HCT116 (cell line): ENCODE measurements at regions not wholly inside any gene's neighbourhood (a gene's known extent, or its start where the extent isn't known, plus 50 kb on each side); places are given as distances from the start of the nearest gene placed in this dataset.

Experiments used
- ATAC-seq: fragments of 200-7000 bp; cut with Tn5 transposase; 2 replicates; pipeline ENCODE4 v1.9.1; 2020; ENCODE audit warnings: mild to moderate bottlenecking, moderate library complexity
- BruUV-seq: library from RNA; stranded (reverse); fragments of 400-500 nt; replicated peaks from 2 replicates; lab custom pipeline; 2021; lab: Mats Ljungman, UMichigan
- CTCF ChIA-PET: fragments of 300-600 bp; sonication (Branson Sonifier 250); formaldehyde crosslinking; loops from one replicate; lab custom pipeline; 2021; ENCODE audit warnings: antibody characterized with exemption; lab: Charles Lee
- POLR2A ChIA-PET: fragments of 300-600, 350-600 bp; sonication (Branson Sonifier 250); formaldehyde crosslinking; loops from one replicate; lab custom pipeline; 2021; ENCODE audit warnings: antibody characterized with exemption; lab: Charles Lee
- RAD21 ChIA-PET, 2 experiments: fragments of 300-600 bp; sonication (Branson Sonifier 250); formaldehyde crosslinking; loops; one replicate each; lab custom pipeline; 2023; ENCODE audit warnings: low total read pairs in 2 of 2; ENCODE audit not compliant: uncharacterized antibody in 2 of 2, unreplicated experiment in 2 of 2, low non-redundant PET in 1 of 2; lab: Charles Lee
- DNase-seq: peaks from one replicate; pipeline ENCODE4 v3.0.0-alpha.2; 2010; ENCODE audit warnings: low read depth, low spot score
- H2AFZ ChIP-seq: fragments of 200-600 bp; shearing (Covaris generic), sonication (generic); 2 replicates; pipeline ENCODE4 v1.6.1; 2017; ENCODE audit warnings: low read depth, mixed run types, mixed read lengths, antibody characterized with exemption, low read length; ENCODE audit not compliant: poor library complexity, severe bottlenecking
- H3K27ac ChIP-seq: 2 replicates; pipeline ENCODE4 v1.5.1; 2012; ENCODE audit warnings: low read depth, low read length
- H3K27me3 ChIP-seq: fragments of 200-600 bp; sonication (generic); 2 replicates; pipeline ENCODE4 v1.6.1; 2016; ENCODE audit warnings: mixed run types, low read length, mixed read lengths; ENCODE audit not compliant: insufficient read depth
- H3K36me3 ChIP-seq, 2 experiments: fragments of 200-500 bp in 1 of 2; fragments of 200-600 bp in 1 of 2; sonication (Bioruptor generic) in 1 of 2; sonication (generic) in 1 of 2; 2 replicates each; pipeline versions ENCODE4 v1.5.1 to v1.6.1; 2014 to 2016; ENCODE audit warnings: low read length in 2 of 2, inconsistent platforms in 1 of 2, mixed read lengths in 1 of 2, mixed run types in 1 of 2; ENCODE audit not compliant: insufficient read depth in 2 of 2, control insufficient read depth in 1 of 2
- H3K4me1 ChIP-seq, 2 experiments: fragments of 200-600 bp in 1 of 2; sonication (generic) in 1 of 2; 2 replicates each; pipeline versions ENCODE4 v1.5.1 to v1.6.1; 2012 to 2017; ENCODE audit warnings: low read length in 2 of 2, inconsistent platforms in 1 of 2, mild to moderate bottlenecking in 1 of 2, mixed read lengths in 1 of 2, mixed run types in 1 of 2, moderate library complexity in 1 of 2; ENCODE audit not compliant: insufficient read depth in 2 of 2, control insufficient read depth in 1 of 2
- H3K4me2 ChIP-seq: fragments of 200-600 bp; sonication (generic); 2 replicates; pipeline ENCODE4 v1.6.1; 2017; ENCODE audit warnings: mixed run types, low read length, mixed read lengths
- H3K4me3 ChIP-seq, 2 experiments: fragments of 200-600 bp in 1 of 2; sonication (generic) in 1 of 2; replicated peaks in 1 of 2; 2 replicates each; pipeline ENCODE4 v1.5.1; 2011 to 2016; ENCODE audit warnings: low read length in 2 of 2, control low read depth in 1 of 2, low read depth in 1 of 2, mild to moderate bottlenecking in 1 of 2, mixed read lengths in 1 of 2, mixed run types in 1 of 2
- H3K79me2 ChIP-seq: fragments of 200-600 bp; sonication (generic); 2 replicates; pipeline ENCODE4 v1.6.1; 2017; ENCODE audit warnings: mild to moderate bottlenecking, mixed run types, low read length, moderate library complexity, mixed read lengths; ENCODE audit not compliant: insufficient read depth
- H3K9ac ChIP-seq: fragments of 200-600 bp; sonication (generic); 2 replicates; pipeline ENCODE4 v1.6.1; 2016; ENCODE audit warnings: low read length, mixed read lengths
- H3K9me2 ChIP-seq: fragments of 200-600 bp; sonication (generic), shearing (Covaris generic); 2 replicates; pipeline ENCODE4 v1.6.1; 2017; ENCODE audit warnings: mixed run types, mild to moderate bottlenecking, moderate library complexity; ENCODE audit not compliant: insufficient read depth
- H3K9me3 ChIP-seq, 2 experiments: fragments of 200-500 bp in 1 of 2; fragments of 200-600 bp in 1 of 2; sonication (Bioruptor generic) in 1 of 2; sonication (generic) in 1 of 2; 2 replicates each; pipeline ENCODE4 v1.6.1; 2014 to 2017; ENCODE audit warnings: low read length in 2 of 2, mixed read lengths in 2 of 2, inconsistent platforms in 1 of 2, low read depth in 1 of 2, mild to moderate bottlenecking in 1 of 2, mixed run types in 1 of 2, moderate library complexity in 1 of 2; ENCODE audit not compliant: control insufficient read depth in 1 of 2, insufficient read depth in 1 of 2
- H4K20me1 ChIP-seq: fragments of 200-600 bp; sonication (generic), shearing (Covaris generic); 2 replicates; pipeline ENCODE4 v1.6.1; 2017; ENCODE audit warnings: mixed run types, mild to moderate bottlenecking, moderate library complexity; ENCODE audit not compliant: insufficient read depth
- CBX3 ChIP-seq: IDR thresholded peaks from 2 replicates; pipeline ENCODE4 v1.6.1; 2012; ENCODE audit warnings: low read depth
- CEBPB ChIP-seq: IDR thresholded peaks from 2 replicates; pipeline ENCODE4 v1.6.1; 2012; ENCODE audit warnings: low read depth
- EGR1 ChIP-seq: IDR thresholded peaks from 2 replicates; pipeline ENCODE4 v1.6.1; 2012; ENCODE audit warnings: low read depth
- ELF1 ChIP-seq: IDR thresholded peaks from 2 replicates; pipeline ENCODE4 v1.6.1; 2012; ENCODE audit warnings: low read depth, borderline replicate concordance
- EZH2phosphoT487 ChIP-seq: fragments of 200-600 bp; IDR thresholded peaks from 2 replicates; pipeline ENCODE4 v1.6.1; 2018; ENCODE audit warnings: antibody characterized with exemption, borderline replicate concordance
- POLR2A ChIP-seq: IDR thresholded peaks from 2 replicates; pipeline ENCODE4 v1.7.0; 2011; ENCODE audit warnings: borderline replicate concordance; ENCODE audit not compliant: insufficient read depth, insufficient read length; ENCODE audit errors: extremely low read depth
- POLR2AphosphoS5 ChIP-seq: IDR thresholded peaks from 2 replicates; pipeline ENCODE4 v1.6.1; 2011; ENCODE audit warnings: mild to moderate bottlenecking, low read depth, low read length, moderate library complexity
- RAD21 ChIP-seq: IDR thresholded peaks from 2 replicates; pipeline ENCODE4 v1.6.1; 2012; ENCODE audit warnings: low read depth, mild to moderate bottlenecking
- TCF7L2 ChIP-seq: IDR thresholded peaks from 2 replicates; pipeline ENCODE4 v1.7.0; 2011; ENCODE audit warnings: borderline replicate concordance, inconsistent platforms; ENCODE audit not compliant: insufficient read depth, insufficient read length; ENCODE audit errors: extremely low read depth
- ZFX ChIP-seq: fragments of 450-650 bp; IDR thresholded peaks from 2 replicates; pipeline ENCODE4 v1.6.1; 2017
- ZNF274 ChIP-seq: fragments of 200-500 bp; sonication (Bioruptor generic); IDR thresholded peaks from 2 replicates; pipeline ENCODE4 v1.6.1; 2014; ENCODE audit warnings: mild to moderate bottlenecking, low read depth, low read length, inconsistent platforms
- intact Hi-C: fragments of 100-400 bp; cut with micrococcal nuclease; formaldehyde crosslinking; loops from 2 replicates; pipeline ENCODE4 v1.10.0; 2022
- TF ChIP-seq, protein P1 (sequence below): IDR thresholded peaks from 2 replicates; pipeline ENCODE4 v1.6.1; 2011; ENCODE audit warnings: mild to moderate bottlenecking, low read length, moderate library complexity; ENCODE audit not compliant: insufficient replicate concordance; ENCODE audit errors: extremely low read depth
- TF ChIP-seq, protein P2 (sequence below), 3 experiments: fragments of 200-600 bp in 1 of 3; sonication (generic) in 1 of 3; IDR thresholded peaks in 2 of 3; conservative IDR thresholded peaks in 1 of 3; 2 replicates each; pipeline ENCODE4 v1.5.1; 2012 to 2017; ENCODE audit warnings: low read depth in 2 of 3, low read length in 2 of 3, antibody characterized with exemption in 1 of 3, borderline replicate concordance in 1 of 3, control low read depth in 1 of 3, mild to moderate bottlenecking in 1 of 3, mixed read lengths in 1 of 3, mixed run types in 1 of 3, moderate library complexity in 1 of 3; ENCODE audit not compliant: insufficient read depth in 1 of 3
- TF ChIP-seq, protein P3 (sequence below): IDR thresholded peaks from 2 replicates; pipeline ENCODE4 v1.6.1; 2012
- TF ChIP-seq, protein P4 (sequence below): IDR thresholded peaks from 2 replicates; pipeline ENCODE4 v1.6.1; 2012; ENCODE audit warnings: low read depth

DNA sequence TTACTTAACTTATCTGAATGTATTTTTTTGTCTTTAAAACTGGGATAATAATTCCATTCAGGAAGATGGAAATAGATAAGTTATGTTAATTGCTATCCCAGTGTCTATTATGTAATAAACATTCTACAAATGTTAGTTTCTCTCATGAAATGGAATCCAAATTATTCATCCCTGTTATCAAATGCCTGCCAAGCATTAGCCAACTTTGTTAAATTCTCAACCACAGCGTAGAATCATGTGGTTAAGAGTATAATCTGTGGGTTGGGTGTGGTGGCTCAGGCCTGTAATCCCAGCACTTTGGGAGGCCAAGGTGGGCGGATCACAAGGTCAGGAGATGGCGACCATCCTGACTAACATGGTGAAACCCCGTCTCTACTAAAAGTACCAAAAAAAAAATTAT is 912.9 kb upstream of the SEMA6A start:
- Histone ChIP-seq H3K4me1 (peaks cover 13 to 14% of the 10 kb centered on the region in 2 experiments), H3K27me3 (no peaks in the 10 kb centered on the region), H3K9me2 (no peaks in the 10 kb centered on the region), H3K9me3 (no peaks in the 10 kb centered on the region), H2AFZ (no peak overlapping the region), H3K4me2 (peak overlapping the region; percentile 29; the same call in 1 of the 2 replicates), H3K27ac (no peak overlapping the region), H4K20me1 (no peaks in the 10 kb centered on the region), H3K9ac (no peak overlapping the region), H3K4me3 (no peak overlapping the region), H3K79me2 (no peaks in the 10 kb centered on the region), H3K36me3 (no peaks in the 10 kb centered on the region)
- DNase-seq (no peak), ATAC-seq (no peak)
- no TSS peak for BruUV-seq
- ChIA-PET RAD21 (no interaction called here), POLR2A (no interaction called here), CTCF (no interaction called here)
- intact Hi-C loops, result no loop called here
- TF ChIP-seq EGR1, result no peak
- TF ChIP-seq EZH2phosphoT487, result no peak
- TF ChIP-seq, protein P1, sequence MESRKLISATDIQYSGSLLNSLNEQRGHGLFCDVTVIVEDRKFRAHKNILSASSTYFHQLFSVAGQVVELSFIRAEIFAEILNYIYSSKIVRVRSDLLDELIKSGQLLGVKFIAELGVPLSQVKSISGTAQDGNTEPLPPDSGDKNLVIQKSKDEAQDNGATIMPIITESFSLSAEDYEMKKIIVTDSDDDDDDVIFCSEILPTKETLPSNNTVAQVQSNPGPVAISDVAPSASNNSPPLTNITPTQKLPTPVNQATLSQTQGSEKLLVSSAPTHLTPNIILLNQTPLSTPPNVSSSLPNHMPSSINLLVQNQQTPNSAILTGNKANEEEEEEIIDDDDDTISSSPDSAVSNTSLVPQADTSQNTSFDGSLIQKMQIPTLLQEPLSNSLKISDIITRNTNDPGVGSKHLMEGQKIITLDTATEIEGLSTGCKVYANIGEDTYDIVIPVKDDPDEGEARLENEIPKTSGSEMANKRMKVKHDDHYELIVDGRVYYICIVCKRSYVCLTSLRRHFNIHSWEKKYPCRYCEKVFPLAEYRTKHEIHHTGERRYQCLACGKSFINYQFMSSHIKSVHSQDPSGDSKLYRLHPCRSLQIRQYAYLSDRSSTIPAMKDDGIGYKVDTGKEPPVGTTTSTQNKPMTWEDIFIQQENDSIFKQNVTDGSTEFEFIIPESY, result no peak
- TF ChIP-seq POLR2AphosphoS5, result no peak
- TF ChIP-seq, protein P2, sequence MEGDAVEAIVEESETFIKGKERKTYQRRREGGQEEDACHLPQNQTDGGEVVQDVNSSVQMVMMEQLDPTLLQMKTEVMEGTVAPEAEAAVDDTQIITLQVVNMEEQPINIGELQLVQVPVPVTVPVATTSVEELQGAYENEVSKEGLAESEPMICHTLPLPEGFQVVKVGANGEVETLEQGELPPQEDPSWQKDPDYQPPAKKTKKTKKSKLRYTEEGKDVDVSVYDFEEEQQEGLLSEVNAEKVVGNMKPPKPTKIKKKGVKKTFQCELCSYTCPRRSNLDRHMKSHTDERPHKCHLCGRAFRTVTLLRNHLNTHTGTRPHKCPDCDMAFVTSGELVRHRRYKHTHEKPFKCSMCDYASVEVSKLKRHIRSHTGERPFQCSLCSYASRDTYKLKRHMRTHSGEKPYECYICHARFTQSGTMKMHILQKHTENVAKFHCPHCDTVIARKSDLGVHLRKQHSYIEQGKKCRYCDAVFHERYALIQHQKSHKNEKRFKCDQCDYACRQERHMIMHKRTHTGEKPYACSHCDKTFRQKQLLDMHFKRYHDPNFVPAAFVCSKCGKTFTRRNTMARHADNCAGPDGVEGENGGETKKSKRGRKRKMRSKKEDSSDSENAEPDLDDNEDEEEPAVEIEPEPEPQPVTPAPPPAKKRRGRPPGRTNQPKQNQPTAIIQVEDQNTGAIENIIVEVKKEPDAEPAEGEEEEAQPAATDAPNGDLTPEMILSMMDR (IDR thresholded peaks at IDR 0.05 in 2 of 3, conservative IDR thresholded peaks at IDR 0.05 in 1 of 3; ENCODE audit: borderline replicate concordance in 1 of 3, insufficient read depth in 1 of 3, low read depth in 2 of 3, low read length in 2 of 3), result no peak
- no peak for TF ChIP-seq ZNF274
- TF ChIP-seq RAD21, result no peak
- no peak for TF ChIP-seq CBX3
- TF ChIP-seq, protein P3, sequence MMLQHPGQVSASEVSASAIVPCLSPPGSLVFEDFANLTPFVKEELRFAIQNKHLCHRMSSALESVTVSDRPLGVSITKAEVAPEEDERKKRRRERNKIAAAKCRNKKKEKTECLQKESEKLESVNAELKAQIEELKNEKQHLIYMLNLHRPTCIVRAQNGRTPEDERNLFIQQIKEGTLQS, result no peak
- no peak for TF ChIP-seq ZFX
- TF ChIP-seq CEBPB, result no peak
- TF ChIP-seq TCF7L2, result no peak
- no peak for TF ChIP-seq ELF1
- TF ChIP-seq POLR2A, result no peak
- TF ChIP-seq, protein P4, sequence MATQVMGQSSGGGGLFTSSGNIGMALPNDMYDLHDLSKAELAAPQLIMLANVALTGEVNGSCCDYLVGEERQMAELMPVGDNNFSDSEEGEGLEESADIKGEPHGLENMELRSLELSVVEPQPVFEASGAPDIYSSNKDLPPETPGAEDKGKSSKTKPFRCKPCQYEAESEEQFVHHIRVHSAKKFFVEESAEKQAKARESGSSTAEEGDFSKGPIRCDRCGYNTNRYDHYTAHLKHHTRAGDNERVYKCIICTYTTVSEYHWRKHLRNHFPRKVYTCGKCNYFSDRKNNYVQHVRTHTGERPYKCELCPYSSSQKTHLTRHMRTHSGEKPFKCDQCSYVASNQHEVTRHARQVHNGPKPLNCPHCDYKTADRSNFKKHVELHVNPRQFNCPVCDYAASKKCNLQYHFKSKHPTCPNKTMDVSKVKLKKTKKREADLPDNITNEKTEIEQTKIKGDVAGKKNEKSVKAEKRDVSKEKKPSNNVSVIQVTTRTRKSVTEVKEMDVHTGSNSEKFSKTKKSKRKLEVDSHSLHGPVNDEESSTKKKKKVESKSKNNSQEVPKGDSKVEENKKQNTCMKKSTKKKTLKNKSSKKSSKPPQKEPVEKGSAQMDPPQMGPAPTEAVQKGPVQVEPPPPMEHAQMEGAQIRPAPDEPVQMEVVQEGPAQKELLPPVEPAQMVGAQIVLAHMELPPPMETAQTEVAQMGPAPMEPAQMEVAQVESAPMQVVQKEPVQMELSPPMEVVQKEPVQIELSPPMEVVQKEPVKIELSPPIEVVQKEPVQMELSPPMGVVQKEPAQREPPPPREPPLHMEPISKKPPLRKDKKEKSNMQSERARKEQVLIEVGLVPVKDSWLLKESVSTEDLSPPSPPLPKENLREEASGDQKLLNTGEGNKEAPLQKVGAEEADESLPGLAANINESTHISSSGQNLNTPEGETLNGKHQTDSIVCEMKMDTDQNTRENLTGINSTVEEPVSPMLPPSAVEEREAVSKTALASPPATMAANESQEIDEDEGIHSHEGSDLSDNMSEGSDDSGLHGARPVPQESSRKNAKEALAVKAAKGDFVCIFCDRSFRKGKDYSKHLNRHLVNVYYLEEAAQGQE, result no peak
